ENCODE measurements at regions not wholly inside any gene's neighbourhood (a gene's known extent, or its start where the extent isn't known, plus 50 kb on each side); places are given as distances from the start of the nearest gene placed in this dataset.

DNA sequence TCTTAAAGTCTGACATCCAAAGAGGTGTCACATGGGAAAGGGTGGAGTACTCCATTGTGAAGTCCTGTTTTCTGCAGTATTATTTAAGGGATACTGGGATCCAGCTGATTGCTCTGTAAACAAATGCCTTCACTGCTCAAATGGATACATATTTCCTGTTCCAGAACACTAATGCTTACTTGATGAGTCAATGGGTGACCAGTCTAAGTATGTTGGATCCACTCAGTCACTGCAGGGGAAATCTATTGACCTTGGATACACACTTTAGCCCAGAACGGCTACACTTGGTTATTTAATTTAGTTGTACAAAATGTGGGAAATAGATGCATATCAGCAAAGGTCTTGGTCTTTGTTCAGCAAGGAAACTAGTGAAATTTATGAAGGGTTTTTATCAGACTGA lies 261.4 kb downstream of the MAP2K4 start:
- Histone ChIP-seq H3K9me3 (no peaks in the 10 kb centered on the region), H3K27me3 (no peaks in the 10 kb centered on the region), H3K27ac (no peak overlapping the region), H3K4me1 (no peaks in the 10 kb centered on the region), H3K36me3 (no peaks in the 10 kb centered on the region), H3K4me3 (replicated peaks in 1 of 3) (no peak overlapping the region)
- intact Hi-C loops (cut with DNase I) = no loop called here
- WGBS, 2 donors = 56 to 61% methylated on average over 1 of the region's 1 CpG
- no peak for DNase-seq
- TF ChIP-seq, protein P1, sequence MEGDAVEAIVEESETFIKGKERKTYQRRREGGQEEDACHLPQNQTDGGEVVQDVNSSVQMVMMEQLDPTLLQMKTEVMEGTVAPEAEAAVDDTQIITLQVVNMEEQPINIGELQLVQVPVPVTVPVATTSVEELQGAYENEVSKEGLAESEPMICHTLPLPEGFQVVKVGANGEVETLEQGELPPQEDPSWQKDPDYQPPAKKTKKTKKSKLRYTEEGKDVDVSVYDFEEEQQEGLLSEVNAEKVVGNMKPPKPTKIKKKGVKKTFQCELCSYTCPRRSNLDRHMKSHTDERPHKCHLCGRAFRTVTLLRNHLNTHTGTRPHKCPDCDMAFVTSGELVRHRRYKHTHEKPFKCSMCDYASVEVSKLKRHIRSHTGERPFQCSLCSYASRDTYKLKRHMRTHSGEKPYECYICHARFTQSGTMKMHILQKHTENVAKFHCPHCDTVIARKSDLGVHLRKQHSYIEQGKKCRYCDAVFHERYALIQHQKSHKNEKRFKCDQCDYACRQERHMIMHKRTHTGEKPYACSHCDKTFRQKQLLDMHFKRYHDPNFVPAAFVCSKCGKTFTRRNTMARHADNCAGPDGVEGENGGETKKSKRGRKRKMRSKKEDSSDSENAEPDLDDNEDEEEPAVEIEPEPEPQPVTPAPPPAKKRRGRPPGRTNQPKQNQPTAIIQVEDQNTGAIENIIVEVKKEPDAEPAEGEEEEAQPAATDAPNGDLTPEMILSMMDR (IDR thresholded peaks at IDR 0.05) = no peak
- no peak for TF ChIP-seq POLR2A (IDR thresholded peaks at IDR 0.05)

DNA sequence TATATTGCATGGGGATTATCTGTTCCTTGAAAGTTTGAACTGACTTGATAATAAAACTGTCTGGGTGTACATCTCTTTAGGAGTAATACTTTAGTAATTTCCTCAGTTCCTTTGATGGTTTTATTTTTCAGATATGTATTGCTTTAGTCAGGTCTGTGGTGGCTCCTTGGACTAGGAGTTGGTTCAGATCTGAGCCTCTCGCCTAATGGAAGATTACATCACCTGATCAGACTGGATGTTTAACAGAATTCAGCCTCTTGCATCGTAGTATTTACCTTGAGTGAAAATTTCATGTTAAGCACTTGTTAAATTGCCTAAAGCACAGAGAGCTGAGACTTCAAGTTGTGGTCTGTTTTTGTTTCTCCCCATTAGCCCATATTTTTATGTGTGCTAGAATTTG lies 267.3 kb downstream of the MAP2K4 start:
- TF ChIP-seq POLR2A (IDR thresholded peaks at IDR 0.05) = no peak
- TF ChIP-seq, protein P1 (IDR thresholded peaks at IDR 0.05) = no peak
- DNase-seq = no peak
- Histone ChIP-seq H3K27ac (no peak overlapping the region), H3K27me3 (no peaks in the 10 kb centered on the region), H3K4me1 (no peaks in the 10 kb centered on the region), H3K36me3 (no peaks in the 10 kb centered on the region), H3K4me3 (replicated peaks in 1 of 3) (no peak overlapping the region), H3K9me3 (no peaks in the 10 kb centered on the region)
- 33 to 35% methylated on average over 2 of the region's 2 CpGs for WGBS, 2 donors
- intact Hi-C loops (cut with DNase I) = no loop called here

GRCh38 chr17:12290207-12290606 lies 269.5 kb downstream of the MAP2K4 start:
- H3K36me3 ChIP-seq = no peaks in the 10 kb centered on the region
- no peaks in the 10 kb centered on the region for H3K4me1 ChIP-seq
- no peak overlapping the region for H3K27ac ChIP-seq
- intact Hi-C loops (cut with DNase I) = no loop called here
- H3K9me3 ChIP-seq = no peaks in the 10 kb centered on the region
- TF ChIP-seq POLR2A (IDR thresholded peaks at IDR 0.05) = no peak
- TF ChIP-seq, protein P1 (IDR thresholded peaks at IDR 0.05) = no peak
- DNase-seq = no peak
- no peak overlapping the region for H3K4me3 ChIP-seq (replicated peaks in 1 of 3)
- whole genome bisulfite sequencing, 2 donors = 90 to 93% methylated on average over 6 of the region's 6 CpGs
- H3K27me3 ChIP-seq = no peaks in the 10 kb centered on the region

DNA sequence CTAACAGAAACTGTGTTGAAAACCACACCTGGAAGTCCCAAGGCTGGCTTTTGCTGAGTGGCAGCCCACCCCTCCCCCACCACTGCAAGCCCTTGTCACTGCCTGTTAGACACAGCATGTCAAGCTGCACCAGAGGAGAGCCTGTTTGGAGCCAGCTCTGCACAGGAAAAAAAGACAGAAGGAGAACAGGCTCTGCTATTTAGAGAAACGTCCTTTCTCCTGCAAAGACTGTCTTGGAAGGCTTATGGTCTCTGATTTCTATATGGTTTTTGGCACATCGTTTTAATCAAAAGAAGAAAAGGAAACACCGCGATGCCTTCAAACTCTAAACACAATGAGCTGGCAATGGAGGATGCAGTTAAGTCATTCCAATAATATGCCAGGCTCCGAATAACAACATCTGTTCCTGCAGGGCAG lies 275.5 kb downstream of the MAP2K4 start:
- no peaks in the 10 kb centered on the region for H3K36me3 ChIP-seq
- no peaks in the 10 kb centered on the region for H3K9me3 ChIP-seq
- intact Hi-C loops (cut with DNase I) = no loop called here
- H3K27ac ChIP-seq = no peak overlapping the region
- H3K4me1 ChIP-seq = no peaks in the 10 kb centered on the region
- H3K4me3 ChIP-seq (replicated peaks in 1 of 3) = no peak overlapping the region
- 60 to 70% methylated on average over 5 of the region's 5 CpGs for whole genome bisulfite sequencing, 2 donors
- TF ChIP-seq, protein P1 (IDR thresholded peaks at IDR 0.05) = no peak
- TF ChIP-seq POLR2A (IDR thresholded peaks at IDR 0.05) = no peak
- no peaks in the 10 kb centered on the region for H3K27me3 ChIP-seq
- DNase-seq = no peak

DNA sequence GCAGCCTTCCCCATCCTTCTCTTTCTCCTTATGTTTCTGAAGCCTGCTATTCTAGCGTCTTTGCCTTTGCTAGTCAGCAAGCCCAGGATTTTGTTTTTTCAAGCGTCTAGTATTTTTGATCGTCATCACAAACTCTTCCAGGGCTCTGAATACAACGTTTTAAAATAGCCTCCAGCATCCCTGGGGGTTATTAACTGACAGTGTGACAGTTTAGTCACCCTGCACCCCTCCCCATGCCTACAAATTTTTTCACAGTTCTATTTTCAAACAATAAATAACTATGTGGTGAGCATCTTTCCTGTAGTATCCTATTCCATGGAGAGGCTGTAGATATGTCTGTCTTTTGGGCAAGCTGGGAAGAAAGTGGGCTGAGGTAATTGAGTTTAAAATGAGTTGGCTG lies 280.9 kb downstream of the MAP2K4 start:
- no peak overlapping the region for H3K4me3 ChIP-seq (replicated peaks in 1 of 3)
- no peaks in the 10 kb centered on the region for H3K36me3 ChIP-seq
- no peaks in the 10 kb centered on the region for H3K27me3 ChIP-seq
- WGBS, 2 donors = 46 to 62% methylated on average over 4 of the region's 4 CpGs
- intact Hi-C loops (cut with DNase I) = no loop called here
- no peaks in the 10 kb centered on the region for H3K9me3 ChIP-seq
- H3K27ac ChIP-seq = no peak overlapping the region
- no peak for DNase-seq
- H3K4me1 ChIP-seq = no peaks in the 10 kb centered on the region
- TF ChIP-seq, protein P1 (IDR thresholded peaks at IDR 0.05) = no peak
- TF ChIP-seq POLR2A (IDR thresholded peaks at IDR 0.05) = no peak
